ENCODE measurements at regions not wholly inside any gene's neighbourhood (a gene's known extent, or its start where the extent isn't known, plus 50 kb on each side); places are given as distances from the start of the nearest gene placed in this dataset.

GRCh38 chr13:105599477-105600037 is 935.9 kb downstream of the EFNB2 start:
- Histone ChIP-seq H3K4me3 (no peak overlapping the region), H3K9me3 (no peaks in the 10 kb centered on the region), H3K4me1 (no peaks in the 10 kb centered on the region), H3K36me3 (replicated peaks in 1 of 2; ENCODE audit: insufficient read depth in 1 of 2, low read depth in 2 of 2) (no peaks in the 10 kb centered on the region), H3K27me3 (no peaks in the 10 kb centered on the region), H3K27ac (no peak overlapping the region)
- TF ChIP-seq POLR2A (IDR thresholded peaks at IDR 0.05) (no peak), CTCF (IDR thresholded peaks at IDR 0.05) (no peak)
- ATAC-seq, result no peak
- intact Hi-C loops (cut with DNase I), result no loop called here
- WGBS, 2 donors, result 64 to 76% methylated on average over 6 of the region's 6 CpGs
- DNase-seq, result no peak

GRCh38 chr13:105598529-105598928 is 936.9 kb downstream of the EFNB2 start:
- Histone ChIP-seq H3K9me3 (no peaks in the 10 kb centered on the region), H3K4me3 (no peak overlapping the region), H3K36me3 (replicated peaks in 1 of 2; ENCODE audit: insufficient read depth in 1 of 2, low read depth in 2 of 2) (no peaks in the 10 kb centered on the region), H3K4me1 (no peaks in the 10 kb centered on the region), H3K27me3 (no peaks in the 10 kb centered on the region), H3K27ac (no peak overlapping the region)
- 47 to 61% methylated on average over 2 of the region's 2 CpGs for WGBS, 2 donors
- intact Hi-C loops (cut with DNase I), result no loop called here
- ATAC-seq (no peak), DNase-seq (no peak)
- TF ChIP-seq POLR2A (IDR thresholded peaks at IDR 0.05), result no peak
- no peak for TF ChIP-seq CTCF (IDR thresholded peaks at IDR 0.05)

GRCh38 chr13:105597573-105597972 is 937.9 kb downstream of the EFNB2 start:
- no peaks in the 10 kb centered on the region for H3K4me1 ChIP-seq
- no peaks in the 10 kb centered on the region for H3K36me3 ChIP-seq (replicated peaks in 1 of 2; ENCODE audit: insufficient read depth in 1 of 2, low read depth in 2 of 2)
- H3K27ac ChIP-seq, result no peak overlapping the region
- DNase-seq (no peak), ATAC-seq (no peak)
- intact Hi-C loops (cut with DNase I), result no loop called here
- no peaks in the 10 kb centered on the region for H3K27me3 ChIP-seq
- no peak for TF ChIP-seq CTCF (IDR thresholded peaks at IDR 0.05)
- no peak for TF ChIP-seq POLR2A (IDR thresholded peaks at IDR 0.05)
- no peak overlapping the region for H3K4me3 ChIP-seq
- 53 to 74% methylated on average over 5 to 6 of the region's 6 CpGs for WGBS, 2 donors
- H3K9me3 ChIP-seq, result no peaks in the 10 kb centered on the region

- H3K36me3 ChIP-seq (replicated peaks in 1 of 2; ENCODE audit: insufficient read depth in 1 of 2, low read depth in 2 of 2), result no peaks in the 10 kb centered on the region
- no peak overlapping the region for H3K4me3 ChIP-seq
- no peak for ATAC-seq
Measured at GRCh38 chr13:105595471-105595870, 940.0 kb downstream of the EFNB2 start.

More at GRCh38 chr13:105595471-105595870, 940.0 kb downstream of the EFNB2 start:
- H3K27me3 ChIP-seq, result no peaks in the 10 kb centered on the region
- WGBS, 2 donors, result 79% methylated on average over 4 of the region's 4 CpGs
- H3K27ac ChIP-seq, result no peak overlapping the region
- no peaks in the 10 kb centered on the region for H3K4me1 ChIP-seq
- intact Hi-C loops (cut with DNase I), result no loop called here
- no peak for DNase-seq
- no peaks in the 10 kb centered on the region for H3K9me3 ChIP-seq
- no peak for TF ChIP-seq CTCF (IDR thresholded peaks at IDR 0.05)
- TF ChIP-seq POLR2A (IDR thresholded peaks at IDR 0.05), result no peak
